ENCODE measurements at regions not wholly inside any gene's neighbourhood (a gene's known extent, or its start where the extent isn't known, plus 50 kb on each side); places are given as distances from the start of the nearest gene placed in this dataset.

GRCh38 chr6:6890400-6890858, 217.3 kb upstream of the RREB1 start:
- TF ChIP-seq, protein P1, sequence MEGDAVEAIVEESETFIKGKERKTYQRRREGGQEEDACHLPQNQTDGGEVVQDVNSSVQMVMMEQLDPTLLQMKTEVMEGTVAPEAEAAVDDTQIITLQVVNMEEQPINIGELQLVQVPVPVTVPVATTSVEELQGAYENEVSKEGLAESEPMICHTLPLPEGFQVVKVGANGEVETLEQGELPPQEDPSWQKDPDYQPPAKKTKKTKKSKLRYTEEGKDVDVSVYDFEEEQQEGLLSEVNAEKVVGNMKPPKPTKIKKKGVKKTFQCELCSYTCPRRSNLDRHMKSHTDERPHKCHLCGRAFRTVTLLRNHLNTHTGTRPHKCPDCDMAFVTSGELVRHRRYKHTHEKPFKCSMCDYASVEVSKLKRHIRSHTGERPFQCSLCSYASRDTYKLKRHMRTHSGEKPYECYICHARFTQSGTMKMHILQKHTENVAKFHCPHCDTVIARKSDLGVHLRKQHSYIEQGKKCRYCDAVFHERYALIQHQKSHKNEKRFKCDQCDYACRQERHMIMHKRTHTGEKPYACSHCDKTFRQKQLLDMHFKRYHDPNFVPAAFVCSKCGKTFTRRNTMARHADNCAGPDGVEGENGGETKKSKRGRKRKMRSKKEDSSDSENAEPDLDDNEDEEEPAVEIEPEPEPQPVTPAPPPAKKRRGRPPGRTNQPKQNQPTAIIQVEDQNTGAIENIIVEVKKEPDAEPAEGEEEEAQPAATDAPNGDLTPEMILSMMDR (conservative IDR thresholded peaks at IDR 0.05; ENCODE audit: low read length): no peak
- TF ChIP-seq EZH2phosphoT487 (IDR thresholded peaks at IDR 0.05; ENCODE audit: borderline replicate concordance, low read depth, low read length): no peak
